Medulla oblongata (tissue), 1 donor: ENCODE measurements at regions not wholly inside any gene's neighbourhood (a gene's known extent, or its start where the extent isn't known, plus 50 kb on each side); places are given as distances from the start of the nearest gene placed in this dataset.

Source experiments
- DNase-seq: peaks from one replicate; pipeline ENCODE4 v3.0.0-alpha.2; 2015; ENCODE audit errors: extremely low spot score

DNA sequence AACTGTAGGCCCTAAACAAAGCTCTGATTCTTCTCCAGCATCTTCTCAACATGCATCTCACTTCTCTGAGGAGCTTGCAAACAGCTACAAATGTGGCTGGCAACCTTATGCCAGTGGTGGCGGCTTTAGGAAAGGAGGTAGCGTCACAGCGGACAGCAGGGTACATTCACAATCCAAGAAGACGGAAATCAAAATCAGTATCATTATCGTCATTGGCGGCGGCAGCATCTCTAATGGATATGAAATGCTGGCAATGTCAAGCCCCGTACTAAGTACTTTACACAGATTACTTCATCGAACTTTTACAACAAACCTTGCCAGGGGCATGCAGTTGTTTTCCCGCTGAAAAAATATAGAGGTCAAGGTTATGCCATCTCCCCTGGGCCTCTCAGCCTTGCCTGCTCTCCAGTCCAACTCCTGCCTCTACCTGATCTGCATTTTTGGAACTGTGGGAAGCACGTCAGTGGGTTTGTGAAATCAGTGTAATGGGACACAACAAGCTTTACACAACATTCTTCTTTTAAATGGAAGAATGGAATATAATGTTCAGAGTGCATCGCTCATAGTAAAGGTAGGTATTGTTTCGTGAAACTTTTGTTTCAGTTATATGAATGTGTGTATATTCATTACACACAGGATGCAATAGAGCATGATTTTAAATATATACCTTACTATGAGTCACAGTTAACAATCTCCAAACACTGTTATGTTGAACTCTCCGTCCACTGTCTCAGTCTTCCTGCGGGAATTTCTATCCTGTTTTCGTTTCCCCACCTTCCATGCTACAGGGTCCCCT lies 152.9 kb downstream of the TTC32 start:
- no peak for DNase-seq

DNA sequence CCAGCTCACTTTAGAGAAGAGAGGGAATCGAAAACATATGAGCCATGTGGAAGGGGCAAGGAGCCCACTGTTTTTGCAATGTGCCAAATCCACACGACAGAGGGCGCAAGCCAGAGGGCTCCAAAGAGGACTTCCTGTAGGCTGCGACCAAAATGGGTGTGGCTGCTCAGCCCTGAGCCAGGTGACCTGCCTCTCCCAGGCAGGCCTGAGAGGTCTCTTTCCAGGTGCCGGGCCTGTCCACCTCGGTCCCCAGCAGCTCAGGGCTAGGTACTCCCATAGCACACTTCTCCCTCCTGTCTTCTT lies 153.8 kb downstream of the TTC32 start:
- DNase-seq, result no peak

GRCh38 chr2:19747310-19748072 lies 154.3 kb downstream of the TTC32 start:
- DNase-seq, result no peak

- DNase-seq, result no peak
Measured at GRCh38 chr2:19746611-19747309, 155.0 kb downstream of the TTC32 start.

GRCh38 chr2:19746137-19746600 lies 155.6 kb downstream of the TTC32 start:
- DNase-seq, result no peak

DNA sequence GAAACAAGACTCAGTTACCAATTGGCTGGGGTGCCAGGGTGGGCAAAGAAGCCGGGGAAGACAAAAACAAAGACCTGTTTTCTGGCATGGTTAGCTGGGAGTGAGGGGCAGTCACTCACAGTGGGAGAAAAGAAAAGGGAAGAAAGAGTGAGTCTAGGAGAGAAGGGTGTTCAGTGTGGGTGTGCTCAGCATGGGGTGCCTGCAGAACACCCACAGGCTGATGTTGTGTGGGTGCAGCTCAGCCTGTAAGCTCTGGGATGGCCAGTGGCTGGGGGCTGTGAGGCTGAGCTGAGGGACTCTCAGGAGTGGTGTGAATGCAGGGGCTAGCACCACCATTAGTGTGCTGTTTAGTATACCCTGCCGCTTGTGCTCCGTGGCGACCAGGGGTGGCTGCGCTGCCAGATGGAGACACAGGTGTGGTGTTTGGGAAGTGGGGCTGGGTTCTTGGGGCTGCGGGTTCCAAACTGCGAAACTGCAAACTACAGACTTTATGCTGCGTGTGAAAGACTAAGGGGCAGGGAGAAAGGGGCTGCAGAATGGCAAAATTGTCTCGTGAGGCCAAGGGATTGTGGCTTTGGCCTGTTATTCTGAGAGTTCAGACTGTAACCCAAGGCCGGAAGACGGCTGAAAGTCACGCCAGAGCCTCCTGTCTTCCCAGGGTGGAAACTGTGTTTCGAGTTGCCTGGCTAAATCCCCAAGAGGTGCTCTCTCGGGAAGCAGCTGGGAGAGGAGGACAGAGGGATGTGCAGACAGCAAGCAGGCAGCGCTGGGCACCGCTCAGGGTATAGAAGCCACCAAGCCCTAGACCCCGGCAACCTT lies 156.3 kb downstream of the TTC32 start:
- DNase-seq, result no peak

DNA sequence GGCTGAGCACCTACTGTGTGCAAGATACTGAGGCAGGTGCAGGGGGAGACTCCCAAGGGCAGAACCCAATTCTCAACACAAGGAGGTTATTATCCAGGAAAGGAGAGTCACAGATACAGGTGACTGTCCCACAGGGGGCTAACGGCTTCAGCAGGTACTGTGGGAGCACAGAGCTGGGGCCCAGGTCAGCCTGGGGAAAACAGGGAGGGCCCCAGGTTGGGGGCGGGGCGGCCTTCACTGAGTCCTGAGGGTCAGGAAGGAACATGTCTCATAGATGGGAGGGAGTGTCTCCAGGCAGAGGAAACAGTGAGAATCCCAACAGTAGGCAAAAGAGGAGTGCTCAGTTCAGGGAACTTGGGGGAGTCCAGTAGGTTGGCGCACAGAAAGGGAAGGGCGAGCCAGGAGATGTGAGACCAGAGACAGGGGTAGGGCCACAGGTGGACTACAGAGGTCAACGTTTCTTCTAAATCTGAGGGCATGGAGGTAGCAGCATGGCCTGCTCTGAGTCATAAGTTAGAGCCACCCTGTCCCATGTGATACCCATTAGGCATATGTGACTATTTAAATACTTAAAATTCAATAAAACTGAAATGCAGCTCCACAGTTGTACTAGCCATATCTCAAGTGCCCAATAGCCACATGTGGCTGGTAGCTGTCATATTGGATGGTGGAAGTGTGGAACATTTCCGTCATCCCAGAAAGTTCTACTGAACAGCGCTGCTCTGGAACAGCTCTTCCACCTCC lies 157.2 kb downstream of the TTC32 start:
- DNase-seq, result no peak

GRCh38 chr2:19743641-19744040 lies 158.1 kb downstream of the TTC32 start:
- DNase-seq, result no peak

DNA sequence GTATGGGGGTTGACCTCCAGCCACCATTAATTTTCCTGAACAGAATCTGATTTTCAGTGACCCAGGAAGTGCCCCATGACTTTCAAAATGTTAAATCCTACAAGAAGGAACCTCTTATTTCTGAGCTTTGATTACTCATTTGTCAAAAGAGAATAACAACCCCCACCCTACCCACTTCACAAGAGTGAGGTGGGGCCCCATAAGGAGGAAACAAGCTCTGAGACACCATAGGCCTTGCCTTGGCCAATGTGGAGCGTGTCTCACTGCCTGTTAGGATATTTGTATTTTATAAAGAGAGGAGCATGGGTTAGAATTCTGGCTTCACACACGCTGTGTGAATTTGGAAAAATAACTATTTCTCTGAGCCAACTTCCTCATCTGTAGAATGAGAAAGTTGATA lies 158.9 kb downstream of the TTC32 start:
- no peak for DNase-seq

- no peak for DNase-seq
Measured at GRCh38 chr2:19739256-19739655, 162.5 kb downstream of the TTC32 start.

GRCh38 chr2:19738707-19739106 lies 163.1 kb downstream of the TTC32 start:
- no peak for DNase-seq

GRCh38 chr2:19736191-19736831 lies 165.5 kb downstream of the TTC32 start:
- no peak for DNase-seq

DNA sequence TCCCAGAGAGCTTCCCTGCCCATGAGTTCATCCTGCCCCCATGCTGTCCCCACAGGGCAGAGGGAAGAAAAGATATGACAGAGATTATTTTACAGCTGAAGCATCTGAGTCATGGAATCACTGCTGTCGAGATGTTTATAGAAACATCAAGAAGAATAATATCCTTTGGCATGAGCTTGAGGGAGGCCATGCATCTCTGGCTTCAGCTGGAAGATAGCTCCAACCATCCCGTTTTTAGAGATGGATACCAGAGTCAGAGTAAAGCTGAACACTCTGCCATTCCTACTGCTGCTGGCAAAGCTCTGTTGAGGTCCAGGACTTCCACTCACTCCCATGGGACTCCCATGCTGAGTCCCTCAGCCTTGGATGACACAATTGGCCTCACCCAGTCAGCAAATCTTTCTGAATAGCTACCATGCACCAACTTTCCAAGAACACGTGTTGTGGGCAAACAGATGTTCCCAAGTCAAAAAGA lies 167.8 kb downstream of the TTC32 start:
- DNase-seq, result no peak

GRCh38 chr2:19733390-19733789 lies 168.4 kb downstream of the TTC32 start:
- no peak for DNase-seq

- DNase-seq, result no peak
Measured at GRCh38 chr2:19732255-19732654, 169.5 kb downstream of the TTC32 start.

DNA sequence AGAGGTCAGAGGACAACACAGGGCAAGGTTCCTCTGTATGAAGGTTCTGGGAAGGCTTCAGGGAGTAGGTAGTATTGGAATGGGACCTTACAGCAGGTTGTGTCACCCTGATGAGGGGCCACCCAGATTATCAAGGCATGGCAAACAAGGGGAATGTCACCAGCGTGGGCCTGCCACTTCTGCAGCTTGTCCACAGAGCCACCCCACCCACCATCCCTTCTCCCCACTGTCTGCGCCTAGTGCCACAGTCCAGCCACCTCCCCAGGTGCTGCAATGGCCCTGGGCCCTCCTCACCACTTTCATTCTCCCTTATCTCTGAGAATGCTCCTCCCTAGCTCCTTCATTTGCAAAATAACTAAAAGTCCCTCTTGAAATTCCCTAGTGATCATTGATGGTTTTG lies 170.3 kb downstream of the TTC32 start:
- no peak for DNase-seq

GRCh38 chr2:19731037-19731436 lies 170.7 kb downstream of the TTC32 start:
- DNase-seq, result no peak

DNA sequence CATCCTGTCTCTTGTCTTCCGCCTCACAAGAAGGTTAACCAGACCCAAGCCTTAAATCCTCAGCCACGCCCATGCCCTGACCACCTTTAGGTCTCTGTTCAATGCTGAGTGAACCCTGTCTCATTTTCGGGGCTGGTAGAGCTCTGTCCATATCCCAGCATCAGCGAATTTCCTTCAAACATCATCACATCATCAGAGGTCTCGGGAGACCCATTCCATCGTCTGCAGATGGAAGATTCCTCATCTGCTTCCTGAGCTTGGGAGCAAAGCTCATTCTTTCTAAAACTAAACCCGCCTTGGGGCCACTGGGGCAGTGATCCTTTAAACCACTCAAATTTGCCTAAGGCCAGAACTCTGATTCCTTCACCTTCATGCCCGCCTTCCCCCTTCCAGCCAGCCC lies 173.7 kb downstream of the TTC32 start:
- DNase-seq, result no peak

DNA sequence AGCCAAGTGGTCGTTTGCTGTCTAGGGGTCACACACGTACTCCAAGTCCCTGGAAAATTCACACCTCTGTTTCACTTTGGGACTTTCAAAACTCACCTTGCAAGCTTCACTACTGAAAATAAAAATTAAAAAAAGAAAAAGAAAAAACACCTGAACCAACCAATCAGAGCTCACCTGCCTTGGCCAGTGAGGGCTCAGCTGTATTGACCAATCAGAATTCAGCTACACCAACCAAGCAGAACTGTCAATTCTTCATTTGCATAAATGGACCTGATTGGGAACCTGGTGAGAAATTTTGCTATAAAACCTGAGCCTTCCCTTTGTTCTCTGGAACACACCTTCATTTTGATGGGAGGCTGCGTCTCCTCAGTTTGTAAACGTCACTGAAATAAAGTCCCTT lies 176.4 kb downstream of the TTC32 start:
- no peak for DNase-seq

DNA sequence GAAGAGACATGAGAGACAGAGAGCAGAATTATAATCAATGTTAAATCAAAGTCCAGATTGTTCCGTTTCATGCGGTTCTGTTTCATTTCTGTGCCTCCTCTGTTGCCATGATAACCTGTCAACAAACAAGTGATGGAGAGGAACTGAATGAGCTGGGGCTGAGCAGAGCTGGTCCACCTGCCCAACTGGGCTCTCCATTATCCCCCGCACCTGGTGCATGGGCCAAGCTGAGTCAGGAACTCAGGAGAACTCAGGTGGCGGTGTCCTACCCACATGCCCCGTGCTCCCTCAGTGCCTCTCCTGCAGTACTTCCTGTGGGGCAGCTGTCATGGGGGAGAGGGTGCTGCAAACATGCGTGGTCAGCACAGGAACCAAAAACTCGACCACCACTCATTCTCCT lies 178.8 kb downstream of the TTC32 start:
- DNase-seq, result no peak
